ENCODE measurements at regions not wholly inside any gene's neighbourhood (a gene's known extent, or its start where the extent isn't known, plus 50 kb on each side); places are given as distances from the start of the nearest gene placed in this dataset.

- TF ChIP-seq TARDBP (IDR thresholded peaks at IDR 0.05): no peak
- TF ChIP-seq BHLHE40 (IDR thresholded peaks at IDR 0.05; ENCODE audit: borderline replicate concordance): no peak
- TF ChIP-seq PKNOX1 (IDR thresholded peaks at IDR 0.05): no peak
- TF ChIP-seq LEF1 (IDR thresholded peaks at IDR 0.05; ENCODE audit: borderline replicate concordance): no peak
- no peak for TF ChIP-seq SUZ12 (IDR thresholded peaks at IDR 0.05)
- no peak for TF ChIP-seq FOXM1 (IDR thresholded peaks at IDR 0.05; ENCODE audit: borderline replicate concordance)
- no peak for TF ChIP-seq ZNF384 (IDR thresholded peaks at IDR 0.05)
- no peak for TF ChIP-seq CTBP1 (IDR thresholded peaks at IDR 0.05; ENCODE audit: borderline replicate concordance)
- no peak for TF ChIP-seq FOXA1 (IDR thresholded peaks at IDR 0.05)
- no peak for TF ChIP-seq SP1 (IDR thresholded peaks at IDR 0.05)
- no peak for TF ChIP-seq ARNT (IDR thresholded peaks at IDR 0.05)
- no peak for TF ChIP-seq NFRKB (IDR thresholded peaks at IDR 0.05)
- no peak for TF ChIP-seq L3MBTL2 (conservative IDR thresholded peaks at IDR 0.05)
Observed at GRCh38 chr5:7105358-7105757, 290.6 kb upstream of the ADCY2 start.

Data from HEK293T (cell line).